NB4 (cell line): ENCODE measurements at regions not wholly inside any gene's neighbourhood (a gene's known extent, or its start where the extent isn't known, plus 50 kb on each side); places are given as distances from the start of the nearest gene placed in this dataset.

Experiments
- CTCF ChIP-seq: IDR thresholded peaks from one replicate; pipeline ENCODE4 v1.5.1; 2012; ENCODE audit warnings: low read depth, low read length
- MYC ChIP-seq: IDR thresholded peaks from 2 replicates; pipeline ENCODE4 v1.6.1; 2011; ENCODE audit warnings: low read depth, low read length
- POLR2A ChIP-seq: IDR thresholded peaks from 2 replicates; pipeline ENCODE4 v1.6.1; 2011; ENCODE audit warnings: mild to moderate bottlenecking; ENCODE audit not compliant: insufficient read length; ENCODE audit errors: extremely low read depth
- TF ChIP-seq, protein P1 (sequence below): IDR thresholded peaks from 2 replicates; pipeline ENCODE4 v1.6.1; 2011; ENCODE audit warnings: low read depth, low read length

DNA sequence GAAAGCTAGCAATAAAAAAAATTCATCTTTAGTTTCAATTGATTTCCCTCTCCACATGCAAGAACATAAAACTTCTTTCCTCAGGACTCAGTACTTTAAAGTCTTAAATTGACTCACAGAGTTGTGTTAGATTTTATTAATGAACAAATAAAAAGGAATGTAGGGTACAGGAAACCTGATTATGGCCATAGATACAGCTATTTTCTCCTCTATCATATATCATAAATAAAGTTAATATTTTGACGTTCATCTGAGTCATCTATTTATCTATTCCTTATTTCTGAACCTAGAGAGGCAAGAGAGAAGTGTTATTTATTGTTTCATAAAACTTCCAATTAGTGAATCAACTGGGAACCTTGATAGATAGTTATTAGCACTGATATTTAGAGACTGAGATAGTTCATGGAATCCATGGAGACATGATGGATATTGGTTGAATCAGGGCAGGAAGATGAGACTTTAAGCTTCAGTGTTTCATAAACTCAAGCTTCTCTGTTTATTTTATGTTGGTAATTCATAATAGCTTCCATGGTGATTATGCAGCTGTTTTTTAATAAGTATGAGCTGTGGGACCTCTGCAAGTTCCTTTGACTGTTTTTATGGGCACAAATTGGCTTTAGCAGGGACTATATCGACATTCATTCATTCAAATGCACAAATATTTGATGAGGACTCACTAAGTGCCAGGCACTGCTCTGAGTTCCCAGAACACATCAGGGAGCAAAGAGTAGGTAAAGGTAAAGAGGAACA lies 143.5 kb upstream of the TGFBR2 start:
- TF ChIP-seq CTCF: no peak
- no peak for TF ChIP-seq POLR2A
- TF ChIP-seq, protein P1, sequence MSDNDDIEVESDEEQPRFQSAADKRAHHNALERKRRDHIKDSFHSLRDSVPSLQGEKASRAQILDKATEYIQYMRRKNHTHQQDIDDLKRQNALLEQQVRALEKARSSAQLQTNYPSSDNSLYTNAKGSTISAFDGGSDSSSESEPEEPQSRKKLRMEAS: no peak
- TF ChIP-seq MYC: no peak
